ENCODE measurements at regions not wholly inside any gene's neighbourhood (a gene's known extent, or its start where the extent isn't known, plus 50 kb on each side); places are given as distances from the start of the nearest gene placed in this dataset.

GRCh38 chr18:60585670-60586069 is 213.1 kb upstream of the MC4R start:
- no peak for TF ChIP-seq CTCF (IDR thresholded peaks at IDR 0.05)
- no peak for TF ChIP-seq ZFX (IDR thresholded peaks at IDR 0.05; ENCODE audit: borderline replicate concordance)
